ENCODE measurements at regions not wholly inside any gene's neighbourhood (a gene's known extent, or its start where the extent isn't known, plus 50 kb on each side); places are given as distances from the start of the nearest gene placed in this dataset.

DNA sequence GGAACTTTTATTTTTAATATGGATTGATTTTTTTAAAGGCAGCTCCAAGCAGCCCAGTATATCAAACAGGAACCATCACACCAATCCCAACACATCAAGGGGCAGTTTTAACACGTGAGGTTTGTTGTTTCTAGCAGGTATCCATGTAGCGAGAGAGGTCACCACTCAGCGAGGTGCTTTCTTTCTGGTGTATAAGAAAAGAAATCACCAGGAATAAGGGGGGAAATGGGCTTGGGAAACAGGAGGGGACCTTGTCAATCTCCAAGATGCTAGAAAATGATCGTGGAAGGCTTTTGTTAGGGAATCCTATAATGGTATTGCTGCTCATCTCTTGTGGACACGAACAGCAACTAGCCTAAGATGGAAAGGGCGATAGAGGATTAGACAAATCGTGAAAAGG is 402.9 kb upstream of the ATP11B start:
- H2BK15ac ChIP-seq (ENCODE audit: low read depth, low read length), result no peak overlapping the region
- ChIA-PET POLR2A (ENCODE audit: unreplicated experiment) (no interaction called here), CTCF (interaction anchor here (0.8 kb wide), 1 partner anchor 13 kb away, joined by 3 read pairs; no protein-coding TSS in a partner anchor)
- no peak overlapping the region for H4K8ac ChIP-seq (ENCODE audit: low read depth in 2 of 2, low read length in 2 of 2)
- no peak overlapping the region for H2AK5ac ChIP-seq (ENCODE audit: low read depth, low read length)
- H2BK20ac ChIP-seq (ENCODE audit: low read depth, low read length), result no peak overlapping the region
- H3K23ac ChIP-seq (ENCODE audit: low read depth, low read length), result no peak overlapping the region
- H3K4me2 ChIP-seq (ENCODE audit: low read depth, low read length), result no peak overlapping the region
- no peaks in the 10 kb centered on the region for H3K9me1 ChIP-seq (ENCODE audit: insufficient read depth, low read length)
- no peaks in the 10 kb centered on the region for H3K4me1 ChIP-seq (ENCODE audit: control insufficient read depth, insufficient read depth, low read length)
- no peak overlapping the region for H4K5ac ChIP-seq (ENCODE audit: low read depth, low read length)
- H2BK5ac ChIP-seq (ENCODE audit: low read depth, low read length, poor library complexity, severe bottlenecking), result no peak overlapping the region
- H3K4ac ChIP-seq (ENCODE audit: low read depth, low read length), result no peak overlapping the region
- dilution Hi-C loops (cut with HindIII; ENCODE audit: low sequenced_read_pairs, unreplicated experiment) (no loop called here), in situ Hi-C loops (cut with MboI; ENCODE audit: low sequenced_read_pairs) (no loop called here), intact Hi-C loops (cut with micrococcal nuclease) (no loop called here)
- peaks cover 12% of the 10 kb centered on the region for H3K9me3 ChIP-seq (ENCODE audit: control insufficient read depth, insufficient read depth, low read length)
- no peak overlapping the region for H3K18ac ChIP-seq (ENCODE audit: low read depth, low read length)
- no peak overlapping the region for H3K9ac ChIP-seq (ENCODE audit: low read depth, low read length)
- H4K20me1 ChIP-seq (ENCODE audit: insufficient read depth, low read length), result no peaks in the 10 kb centered on the region
- no peaks in the 10 kb centered on the region for H3K79me1 ChIP-seq (ENCODE audit: low read depth in 1 of 2, low read length in 2 of 2)
- no peak overlapping the region for H2BK120ac ChIP-seq (ENCODE audit: low read depth, low read length)
- DNase-seq, result no peak
- H3K4me3 ChIP-seq (ENCODE audit: insufficient read depth, low read depth, low read length), result no peak overlapping the region
- BruUV-seq (replicated peaks), result no TSS peak
- no peak overlapping the region for H4K91ac ChIP-seq (ENCODE audit: insufficient read depth, low read depth, low read length)
- no peaks in the 10 kb centered on the region for H3K27me3 ChIP-seq (ENCODE audit: control insufficient read depth, insufficient read depth, low read length)
- no peak for TF ChIP-seq POLR2A (IDR thresholded peaks at IDR 0.05; ENCODE audit: low read depth, low read length)
- no peak for TF ChIP-seq MXI1 (IDR thresholded peaks at IDR 0.05; ENCODE audit: borderline replicate concordance, low read depth, low read length)
- no peak for TF ChIP-seq CEBPB (IDR thresholded peaks at IDR 0.05; ENCODE audit: low read depth, low read length)
- TF ChIP-seq RCOR1 (IDR thresholded peaks at IDR 0.05; ENCODE audit: insufficient replicate concordance, low read length), result no peak
- TF ChIP-seq MAFK (IDR thresholded peaks at IDR 0.05; ENCODE audit: low read depth, low read length), result no peak
- TF ChIP-seq, protein P1, sequence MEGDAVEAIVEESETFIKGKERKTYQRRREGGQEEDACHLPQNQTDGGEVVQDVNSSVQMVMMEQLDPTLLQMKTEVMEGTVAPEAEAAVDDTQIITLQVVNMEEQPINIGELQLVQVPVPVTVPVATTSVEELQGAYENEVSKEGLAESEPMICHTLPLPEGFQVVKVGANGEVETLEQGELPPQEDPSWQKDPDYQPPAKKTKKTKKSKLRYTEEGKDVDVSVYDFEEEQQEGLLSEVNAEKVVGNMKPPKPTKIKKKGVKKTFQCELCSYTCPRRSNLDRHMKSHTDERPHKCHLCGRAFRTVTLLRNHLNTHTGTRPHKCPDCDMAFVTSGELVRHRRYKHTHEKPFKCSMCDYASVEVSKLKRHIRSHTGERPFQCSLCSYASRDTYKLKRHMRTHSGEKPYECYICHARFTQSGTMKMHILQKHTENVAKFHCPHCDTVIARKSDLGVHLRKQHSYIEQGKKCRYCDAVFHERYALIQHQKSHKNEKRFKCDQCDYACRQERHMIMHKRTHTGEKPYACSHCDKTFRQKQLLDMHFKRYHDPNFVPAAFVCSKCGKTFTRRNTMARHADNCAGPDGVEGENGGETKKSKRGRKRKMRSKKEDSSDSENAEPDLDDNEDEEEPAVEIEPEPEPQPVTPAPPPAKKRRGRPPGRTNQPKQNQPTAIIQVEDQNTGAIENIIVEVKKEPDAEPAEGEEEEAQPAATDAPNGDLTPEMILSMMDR (conservative IDR thresholded peaks at IDR 0.05; ENCODE audit: low read depth, low read length), result no peak
- no peak for ATAC-seq (ENCODE audit: low read depth)
- no peak overlapping the region for H3K14ac ChIP-seq (replicated peaks; ENCODE audit: low read depth, low read length)
- H3K27ac ChIP-seq (ENCODE audit: insufficient read depth, low read length), result no peak overlapping the region
- H2AK9ac ChIP-seq (replicated peaks; ENCODE audit: low read depth, low read length, poor library complexity), result no peak overlapping the region
- no CpG with 5 or more reads among the region's 7 CpGs for WGBS, 2 experiments (ENCODE audit: extremely low coverage in 2 of 2, insufficient read length in 1 of 2)
- no peak overlapping the region for H3K56ac ChIP-seq (ENCODE audit: extremely low read depth, insufficient read depth, low read length)
- H3K36me3 ChIP-seq (ENCODE audit: control insufficient read depth, insufficient read depth, low read length), result no peaks in the 10 kb centered on the region
- H2AFZ ChIP-seq (replicated peaks; ENCODE audit: low read length, poor library complexity), result no peak overlapping the region
